Naive thymus-derived CD8-positive, alpha-beta T cell (primary cell): ENCODE measurements at regions not wholly inside any gene's neighbourhood (a gene's known extent, or its start where the extent isn't known, plus 50 kb on each side); places are given as distances from the start of the nearest gene placed in this dataset.
A peak's percentile ranks its signal among the peaks of the same experiment; 100 is the strongest.
"Not testable (repeated sequence)": the region's sequence is repeated elsewhere in the genome, so short reads cannot be mapped to it uniquely, and the experiment has no call there.

ENCODE experiments used
- ATAC-seq, 2 donors: fragments of 150-1000 bp; cut with Tn5 transposase in 1 of 2; sonication (Bioruptor Pico), chemical (Tn5 transposase) in 1 of 2; 1 replicate in 1 of 2; 2 replicates in 1 of 2; pipeline ENCODE4 v1.10.0; 2021; ENCODE audit warnings: mild to moderate bottlenecking in 2 of 2, moderate library complexity in 2 of 2
- POLR2A ChIA-PET: fragments of 350-600 bp; sonication (Branson Sonifier 250); formaldehyde crosslinking; loops from one replicate; lab custom pipeline; 2021; ENCODE audit warnings: antibody characterized with exemption; lab: Charles Lee
- DNase-seq, 10 donors: peaks; one replicate each; pipeline versions ENCODE4 v3.0.0 to v3.0.0-alpha.2; 2020 to 2022
- H3K27ac Mint-ChIP-seq, 10 donors: one replicate each; pipeline ENCODE4 v1.8.0; 2020 to 2022; ENCODE audit warnings: mild to moderate bottlenecking in 10 of 10, mixed read lengths in 10 of 10, moderate library complexity in 4 of 10, inconsistent platforms in 1 of 10
- H3K27me3 Mint-ChIP-seq, 5 donors: one replicate each; pipeline ENCODE4 v1.8.0; 2021 to 2022; ENCODE audit warnings: mixed read lengths in 5 of 5
- H3K36me3 Mint-ChIP-seq, 3 donors: one replicate each; pipeline ENCODE4 v1.8.0; 2020 to 2022; ENCODE audit warnings: mixed read lengths in 3 of 3, mild to moderate bottlenecking in 2 of 3, inconsistent platforms in 1 of 3
- H3K4me1 Mint-ChIP-seq, 4 donors: one replicate each; pipeline ENCODE4 v1.8.0; 2021 to 2022; ENCODE audit warnings: mixed read lengths in 4 of 4
- H3K4me3 Mint-ChIP-seq, 10 donors: one replicate each; pipeline ENCODE4 v1.8.0; 2020 to 2022; ENCODE audit warnings: mild to moderate bottlenecking in 10 of 10, mixed read lengths in 10 of 10, moderate library complexity in 6 of 10, inconsistent platforms in 1 of 10
- H3K9me3 Mint-ChIP-seq, 9 donors: one replicate each; pipeline ENCODE4 v1.8.0; 2020 to 2022; ENCODE audit warnings: mixed read lengths in 9 of 9, mild to moderate bottlenecking in 3 of 9, inconsistent platforms in 1 of 9, moderate library complexity in 1 of 9

DNA sequence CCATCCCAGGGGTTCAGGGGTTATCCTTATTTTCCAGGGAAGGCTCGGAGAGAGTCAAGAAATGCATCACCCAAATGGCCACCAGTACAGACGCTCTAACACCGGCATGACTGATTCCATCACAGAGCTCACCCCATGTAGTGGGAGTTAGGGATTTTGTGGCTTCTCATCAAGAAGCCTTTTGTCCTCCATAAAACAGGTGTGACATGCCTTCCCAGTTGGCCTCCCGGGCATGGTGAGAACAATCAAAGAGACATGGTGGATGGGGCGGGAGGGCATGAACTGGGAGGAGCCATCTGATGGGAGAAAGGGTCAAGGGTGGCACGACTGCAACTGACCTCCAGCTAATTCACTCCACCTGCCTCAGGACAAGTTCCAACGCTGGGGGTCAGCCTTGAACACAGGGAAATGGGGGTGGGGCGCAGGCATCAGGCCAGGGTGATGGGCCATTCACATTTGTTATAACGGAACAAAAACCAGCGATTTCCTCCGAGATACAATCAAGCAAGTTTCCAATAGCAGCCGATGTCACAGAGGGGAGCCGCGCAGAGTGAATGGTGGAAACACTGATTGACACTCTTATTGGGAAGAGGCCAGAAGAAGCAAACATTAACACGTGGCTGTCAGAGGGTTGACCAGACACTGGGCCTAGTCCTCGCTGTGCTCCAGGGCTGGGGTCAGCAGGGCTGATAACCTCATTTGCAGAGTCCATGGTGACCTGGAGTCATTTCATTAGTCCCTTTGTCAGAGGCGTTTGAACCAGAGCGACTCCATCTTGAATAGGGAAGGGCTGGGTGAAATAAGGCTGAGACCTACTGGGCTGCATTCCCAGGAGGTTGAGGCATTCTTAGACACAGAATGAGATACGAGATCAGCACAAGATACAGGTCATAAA, 80.5 kb upstream of the HPCAL1 start:
- Mint-ChIP-seq H3K4me1 (no peaks in the 10 kb centered on the region), H3K27ac (peak overlapping the region in 1 of 10 donors; percentile 27), H3K27me3 (no peaks in the 10 kb centered on the region), H3K9me3 (no peaks in the 10 kb centered on the region), H3K4me3 (no peak overlapping the region), H3K36me3 (no peaks in the 10 kb centered on the region)
- no peak for DNase-seq
- POLR2A ChIA-PET: interaction anchor here (0.6 kb wide), 1 partner anchor 74 kb away, joined by 3 read pairs; no protein-coding TSS in a partner anchor
- no peak for ATAC-seq

GRCh38 chr2:10223471-10223870, 79.2 kb upstream of the HPCAL1 start:
- no peaks in the 10 kb centered on the region for H3K4me1 Mint-ChIP-seq
- ATAC-seq: no peak
- no peaks in the 10 kb centered on the region for H3K9me3 Mint-ChIP-seq
- POLR2A ChIA-PET: no interaction called here
- no peak overlapping the region for H3K4me3 Mint-ChIP-seq
- no peaks in the 10 kb centered on the region for H3K27me3 Mint-ChIP-seq
- no peaks in the 10 kb centered on the region for H3K36me3 Mint-ChIP-seq
- no peak overlapping the region for H3K27ac Mint-ChIP-seq
- DNase-seq: peak in 1 of 10 donors; percentile 41

- H3K36me3 Mint-ChIP-seq: no peaks in the 10 kb centered on the region
- no peak for ATAC-seq
Measured at GRCh38 chr2:10223932-10224720, 78.6 kb upstream of the HPCAL1 start.

DNA sequence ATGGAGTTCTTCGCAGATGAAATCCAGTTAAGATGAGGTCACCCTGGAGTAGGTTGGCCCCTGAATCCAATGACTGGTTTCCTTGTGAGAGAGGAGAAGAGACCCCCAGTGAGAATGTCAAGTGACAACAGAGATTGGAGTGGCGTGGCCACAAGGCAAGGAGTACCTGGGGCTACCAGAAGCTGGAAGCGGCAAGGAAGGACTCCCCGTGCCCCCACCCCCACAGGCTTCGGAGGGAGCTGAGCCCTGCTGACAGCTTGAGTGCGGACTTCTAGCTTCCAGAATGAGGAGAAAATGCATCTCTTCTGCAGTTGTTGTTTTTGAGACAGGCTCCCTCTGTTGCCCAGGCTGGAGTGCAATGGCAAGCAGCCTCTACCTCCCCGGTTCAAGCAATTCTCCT, 78.0 kb upstream of the HPCAL1 start:
- ATAC-seq: no peak
- H3K27ac Mint-ChIP-seq: no peak overlapping the region
- no peaks in the 10 kb centered on the region for H3K9me3 Mint-ChIP-seq
- H3K4me3 Mint-ChIP-seq: no peak overlapping the region
- no peaks in the 10 kb centered on the region for H3K4me1 Mint-ChIP-seq
- POLR2A ChIA-PET: no interaction called here
- no peaks in the 10 kb centered on the region for H3K27me3 Mint-ChIP-seq
- peak in 1 of 10 donors; percentile 10 for DNase-seq
- H3K36me3 Mint-ChIP-seq: no peaks in the 10 kb centered on the region

More at GRCh38 chr2:10223932-10224720, 78.6 kb upstream of the HPCAL1 start:
- DNase-seq: no peak
- Mint-ChIP-seq H3K27me3 (no peaks in the 10 kb centered on the region), H3K27ac (no peak overlapping the region), H3K4me1 (no peaks in the 10 kb centered on the region), H3K9me3 (no peaks in the 10 kb centered on the region), H3K4me3 (no peak overlapping the region)
- POLR2A ChIA-PET: no interaction called here

DNA sequence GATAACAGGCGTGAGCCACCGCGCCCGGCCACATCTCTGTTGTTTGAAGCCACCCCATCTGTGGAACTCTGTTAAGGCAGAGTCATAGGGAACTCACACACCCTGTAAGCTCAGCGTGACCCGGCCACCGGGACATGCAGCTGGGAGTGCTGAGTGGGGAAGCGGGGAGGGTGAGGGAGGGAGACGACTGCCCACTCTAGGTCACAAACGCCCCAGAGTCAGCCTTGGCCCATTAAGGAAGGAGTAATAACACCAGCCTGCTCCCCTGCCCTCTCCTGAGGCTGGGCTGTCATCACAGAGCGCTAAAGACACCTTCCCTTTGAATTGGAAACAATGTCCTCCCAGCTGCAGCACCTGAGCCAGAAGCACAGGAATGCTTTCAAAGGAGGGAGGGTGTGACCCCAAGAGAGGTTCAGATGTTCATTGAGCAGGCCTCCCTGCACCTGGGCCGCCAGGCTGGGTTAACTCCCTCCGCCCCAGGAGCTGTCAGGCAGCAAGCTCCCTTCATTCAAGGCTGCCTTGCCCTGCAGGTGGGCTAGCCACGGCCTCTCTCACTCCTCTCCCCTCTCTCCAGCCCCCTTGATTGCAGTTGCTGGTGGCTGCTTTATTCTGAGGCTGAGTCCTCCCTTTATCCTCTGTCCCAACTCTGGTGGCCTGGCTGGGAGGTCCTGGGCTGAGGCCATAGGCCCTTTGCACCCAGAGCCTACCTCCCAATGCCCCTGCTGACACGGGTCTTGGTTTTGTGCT, 77.2 kb upstream of the HPCAL1 start:
- Mint-ChIP-seq H3K27ac (no peak overlapping the region), H3K4me3 (no peak overlapping the region), H3K27me3 (no peaks in the 10 kb centered on the region), H3K4me1 (no peaks in the 10 kb centered on the region), H3K9me3 (no peaks in the 10 kb centered on the region), H3K36me3 (no peaks in the 10 kb centered on the region)
- ATAC-seq (no peak), DNase-seq (peak in 1 of 10 donors; percentile 37)
- POLR2A ChIA-PET: no interaction called here

GRCh38 chr2:10226038-10226724, 76.5 kb upstream of the HPCAL1 start:
- ATAC-seq (no peak), DNase-seq (peak in 1 of 10 donors; percentile 11)
- Mint-ChIP-seq H3K4me3 (no peak overlapping the region), H3K9me3 (no peaks in the 10 kb centered on the region), H3K36me3 (no peaks in the 10 kb centered on the region), H3K27ac (peak overlapping the region in 1 of 10 donors; percentile 63), H3K27me3 (no peaks in the 10 kb centered on the region), H3K4me1 (no peaks in the 10 kb centered on the region)
- POLR2A ChIA-PET: no interaction called here

DNA sequence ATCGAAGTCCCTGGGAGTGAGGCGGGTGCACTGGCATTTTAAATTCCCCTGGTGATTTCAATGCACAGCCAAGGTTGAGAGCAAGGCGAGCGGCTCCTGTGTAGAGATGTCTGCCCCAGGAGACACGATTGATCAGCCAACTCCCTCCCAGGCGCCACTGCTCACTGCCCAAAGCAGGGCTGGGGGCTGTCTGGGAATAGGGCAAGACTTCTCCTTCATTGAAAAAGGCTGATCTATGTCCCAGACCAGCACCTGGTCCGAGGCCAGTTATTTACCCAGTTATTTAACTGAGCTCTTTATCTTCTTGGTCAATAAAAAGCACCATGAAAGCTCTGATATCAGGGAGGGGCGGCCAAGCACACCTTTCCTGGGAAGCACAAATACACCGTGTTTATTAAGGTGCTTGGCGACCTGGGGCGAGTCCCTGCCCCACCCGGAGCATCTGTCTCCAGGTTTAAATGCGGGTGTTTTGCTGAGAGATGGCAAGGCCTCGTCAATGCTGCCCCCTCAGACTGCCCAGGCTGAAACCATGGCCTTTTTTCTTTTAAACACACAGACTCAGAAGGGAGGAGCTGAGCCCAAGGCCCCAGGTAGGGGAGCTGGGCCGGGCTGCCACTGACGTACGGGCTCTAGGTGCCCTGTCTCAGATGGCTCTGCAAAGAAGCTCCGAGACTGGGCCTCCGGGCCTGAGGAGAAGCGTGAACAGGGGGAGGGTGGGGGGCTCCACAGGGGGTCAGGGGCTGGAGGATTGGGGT, 73.9 kb upstream of the HPCAL1 start:
- Mint-ChIP-seq H3K4me1 (peaks cover 0 to 7% (median 3%) of the 10 kb centered on the region in 4 donors), H3K27ac (no peak overlapping the region), H3K9me3 (no peaks in the 10 kb centered on the region), H3K4me3 (no peak overlapping the region), H3K27me3 (peaks cover 0 to under 1% (median 0%) of the 10 kb centered on the region in 5 donors), H3K36me3 (no peaks in the 10 kb centered on the region)
- DNase-seq: peak in 1 of 10 donors; percentile 41
- POLR2A ChIA-PET: no interaction called here
- no peak for ATAC-seq

- peak overlapping the region in 2 of 10 donors; percentile 15 to 66 for H3K27ac Mint-ChIP-seq
- ATAC-seq (no peak), DNase-seq (peak in 1 of 10 donors; percentile 44)
- H3K27me3 Mint-ChIP-seq: peaks cover 0 to 2% (median 0%) of the 10 kb centered on the region in 5 donors
- POLR2A ChIA-PET: no interaction called here
- peaks cover 0 to 8% (median 3%) of the 10 kb centered on the region in 4 donors for H3K4me1 Mint-ChIP-seq
- no peak overlapping the region for H3K4me3 Mint-ChIP-seq
- H3K9me3 Mint-ChIP-seq: no peaks in the 10 kb centered on the region
- no peaks in the 10 kb centered on the region for H3K36me3 Mint-ChIP-seq
Measured at GRCh38 chr2:10229462-10230099, 73.1 kb upstream of the HPCAL1 start.

DNA sequence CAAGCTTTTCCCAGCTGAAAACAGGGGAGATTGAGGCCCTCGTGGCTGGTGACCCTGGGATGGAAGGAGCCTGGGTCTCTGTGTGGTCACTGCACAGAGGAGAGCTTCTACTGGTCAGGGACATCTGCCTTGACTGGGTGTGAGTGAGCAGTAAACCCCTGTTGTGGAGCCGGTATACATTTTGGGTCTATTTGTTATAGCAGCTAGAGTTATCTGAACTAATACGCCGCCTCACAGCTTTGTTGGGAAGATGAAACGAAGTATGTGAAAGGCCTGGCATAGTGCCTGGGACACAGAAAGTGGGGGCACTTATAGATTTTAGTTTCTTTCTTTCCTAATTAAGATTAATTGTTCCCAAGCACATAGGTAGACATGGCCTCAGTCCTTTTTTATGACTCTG, 72.2 kb upstream of the HPCAL1 start:
- H3K4me3 Mint-ChIP-seq: no peak overlapping the region
- H3K9me3 Mint-ChIP-seq: no peaks in the 10 kb centered on the region
- DNase-seq: peak in 1 of 10 donors; percentile 18
- H3K4me1 Mint-ChIP-seq: peaks cover 0 to 8% (median 3%) of the 10 kb centered on the region in 4 donors
- peaks cover 0 to 2% (median 0%) of the 10 kb centered on the region in 5 donors for H3K27me3 Mint-ChIP-seq
- H3K27ac Mint-ChIP-seq: no peak overlapping the region
- ATAC-seq: no peak
- no peaks in the 10 kb centered on the region for H3K36me3 Mint-ChIP-seq
- POLR2A ChIA-PET: interaction anchor here (0.8 kb wide), 1 partner anchor 9 kb away, joined by 3 read pairs; no protein-coding TSS in a partner anchor

DNA sequence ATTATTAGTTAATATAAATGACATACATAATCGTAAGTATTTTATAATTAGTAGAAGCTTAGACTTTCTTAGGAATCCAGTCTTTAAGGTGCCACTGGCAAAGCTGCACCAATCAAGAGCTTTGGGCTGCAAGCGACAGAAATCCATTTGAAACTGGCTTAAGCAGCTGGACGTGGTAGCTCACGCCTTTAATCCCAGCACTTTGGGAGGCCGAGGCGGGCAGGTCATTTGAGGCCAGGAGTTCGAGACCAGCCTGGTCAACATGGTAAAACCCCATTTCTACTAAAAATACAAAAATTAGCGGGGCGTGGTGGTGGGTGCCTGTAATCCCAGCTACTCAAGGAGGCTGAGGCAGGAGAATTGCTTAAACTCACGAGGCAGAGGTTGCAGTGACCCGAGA, 71.8 kb upstream of the HPCAL1 start:
- POLR2A ChIA-PET: interaction anchor here (0.8 kb wide), 1 partner anchor 8 kb away, joined by 3 read pairs; no protein-coding TSS in a partner anchor
- ATAC-seq, DNase-seq, H3K27ac Mint-ChIP-seq, H3K27me3 Mint-ChIP-seq, H3K36me3 Mint-ChIP-seq, H3K9me3 Mint-ChIP-seq, H3K4me1 Mint-ChIP-seq, H3K4me3 Mint-ChIP-seq: not testable (repeated sequence)

GRCh38 chr2:10231551-10232085, 71.1 kb upstream of the HPCAL1 start:
- H3K9me3 Mint-ChIP-seq: no peaks in the 10 kb centered on the region
- peaks cover 0 to 3% (median 0%) of the 10 kb centered on the region in 5 donors for H3K27me3 Mint-ChIP-seq
- ATAC-seq: no peak
- POLR2A ChIA-PET: no interaction called here
- DNase-seq: no peak
- H3K4me3 Mint-ChIP-seq: no peak overlapping the region
- no peak overlapping the region for H3K27ac Mint-ChIP-seq
- H3K4me1 Mint-ChIP-seq: peaks cover 0 to 10% (median 4%) of the 10 kb centered on the region in 4 donors
- no peaks in the 10 kb centered on the region for H3K36me3 Mint-ChIP-seq
